GM12865 (cell line): ENCODE measurements at regions not wholly inside any gene's neighbourhood (a gene's known extent, or its start where the extent isn't known, plus 50 kb on each side); places are given as distances from the start of the nearest gene placed in this dataset.

ENCODE experiments used
- DNase-seq: peaks from one replicate; pipeline ENCODE4 v3.0.0; 2010; ENCODE audit warnings: low read depth
- H3K4me3 ChIP-seq: 2 replicates; pipeline ENCODE4 v1.5.1; 2011; ENCODE audit warnings: mild to moderate bottlenecking, low read depth, low read length, control low read depth
- TF ChIP-seq, protein P1 (sequence below): IDR thresholded peaks from 2 replicates; pipeline ENCODE4 v1.5.1; 2011; ENCODE audit warnings: low read length, control low read depth, low read depth, inconsistent platforms; ENCODE audit not compliant: insufficient read depth; ENCODE audit errors: missing control alignments

DNA sequence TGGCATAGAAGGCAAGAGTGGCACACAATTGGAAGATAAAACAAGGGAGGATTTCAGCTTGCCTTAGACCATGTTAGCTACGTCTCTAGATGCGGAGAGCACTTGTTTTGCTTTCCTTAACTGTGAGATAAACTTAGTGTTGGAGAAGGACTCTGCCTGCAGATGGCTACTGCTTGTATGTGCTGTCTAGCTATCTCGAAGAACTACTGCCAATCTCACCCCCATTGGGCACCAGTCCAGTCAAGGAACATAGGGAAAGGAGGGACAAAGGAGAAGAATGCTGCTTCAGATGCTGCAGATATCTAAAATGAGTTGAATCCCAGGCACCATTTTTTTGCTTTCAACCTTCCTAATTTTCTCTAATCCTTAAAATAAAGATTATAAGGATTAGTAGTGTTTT is 726.0 kb upstream of the ARGLU1 start:
- H3K4me3 ChIP-seq: no peak overlapping the region
- TF ChIP-seq, protein P1, sequence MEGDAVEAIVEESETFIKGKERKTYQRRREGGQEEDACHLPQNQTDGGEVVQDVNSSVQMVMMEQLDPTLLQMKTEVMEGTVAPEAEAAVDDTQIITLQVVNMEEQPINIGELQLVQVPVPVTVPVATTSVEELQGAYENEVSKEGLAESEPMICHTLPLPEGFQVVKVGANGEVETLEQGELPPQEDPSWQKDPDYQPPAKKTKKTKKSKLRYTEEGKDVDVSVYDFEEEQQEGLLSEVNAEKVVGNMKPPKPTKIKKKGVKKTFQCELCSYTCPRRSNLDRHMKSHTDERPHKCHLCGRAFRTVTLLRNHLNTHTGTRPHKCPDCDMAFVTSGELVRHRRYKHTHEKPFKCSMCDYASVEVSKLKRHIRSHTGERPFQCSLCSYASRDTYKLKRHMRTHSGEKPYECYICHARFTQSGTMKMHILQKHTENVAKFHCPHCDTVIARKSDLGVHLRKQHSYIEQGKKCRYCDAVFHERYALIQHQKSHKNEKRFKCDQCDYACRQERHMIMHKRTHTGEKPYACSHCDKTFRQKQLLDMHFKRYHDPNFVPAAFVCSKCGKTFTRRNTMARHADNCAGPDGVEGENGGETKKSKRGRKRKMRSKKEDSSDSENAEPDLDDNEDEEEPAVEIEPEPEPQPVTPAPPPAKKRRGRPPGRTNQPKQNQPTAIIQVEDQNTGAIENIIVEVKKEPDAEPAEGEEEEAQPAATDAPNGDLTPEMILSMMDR: no peak
- no peak for DNase-seq

DNA sequence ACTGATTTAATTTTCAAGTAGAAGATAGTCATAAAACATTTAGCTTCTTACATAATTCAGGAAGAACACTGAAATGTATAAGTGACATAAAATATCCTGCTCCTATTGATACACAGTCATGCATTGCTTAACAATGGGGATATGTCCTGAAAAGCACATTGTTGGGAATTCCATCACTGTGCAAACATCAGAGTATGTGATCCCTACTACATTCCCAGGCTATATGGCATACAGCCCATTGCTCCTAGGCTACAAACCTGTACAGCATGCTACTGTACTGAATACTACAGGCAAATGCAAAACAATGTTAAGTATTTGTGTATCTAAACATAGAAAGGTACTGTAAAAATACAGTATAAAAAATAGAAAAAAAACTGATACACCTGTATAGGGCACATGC is 723.9 kb upstream of the ARGLU1 start:
- TF ChIP-seq, protein P1: no peak
- no peak for DNase-seq
- no peak overlapping the region for H3K4me3 ChIP-seq

DNA sequence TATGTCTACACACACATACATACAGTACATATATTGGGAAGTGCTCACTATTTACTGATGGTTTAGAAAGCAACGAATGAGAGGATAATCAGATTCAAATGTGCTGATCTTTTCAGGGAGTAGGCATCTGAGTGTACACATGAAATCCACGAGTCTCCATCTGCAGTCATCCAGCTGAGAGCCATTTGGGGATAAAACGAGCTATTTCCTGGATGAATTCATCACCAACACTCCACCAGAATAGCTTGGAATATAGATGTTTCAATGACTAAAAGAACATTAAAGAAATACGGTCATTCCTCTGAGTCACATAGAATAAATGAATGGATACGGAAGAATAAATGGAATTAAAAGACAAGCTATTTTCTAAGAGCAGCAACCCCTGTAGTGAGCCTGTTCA is 721.6 kb upstream of the ARGLU1 start:
- no peak overlapping the region for H3K4me3 ChIP-seq
- TF ChIP-seq, protein P1: no peak
- DNase-seq: no peak

DNA sequence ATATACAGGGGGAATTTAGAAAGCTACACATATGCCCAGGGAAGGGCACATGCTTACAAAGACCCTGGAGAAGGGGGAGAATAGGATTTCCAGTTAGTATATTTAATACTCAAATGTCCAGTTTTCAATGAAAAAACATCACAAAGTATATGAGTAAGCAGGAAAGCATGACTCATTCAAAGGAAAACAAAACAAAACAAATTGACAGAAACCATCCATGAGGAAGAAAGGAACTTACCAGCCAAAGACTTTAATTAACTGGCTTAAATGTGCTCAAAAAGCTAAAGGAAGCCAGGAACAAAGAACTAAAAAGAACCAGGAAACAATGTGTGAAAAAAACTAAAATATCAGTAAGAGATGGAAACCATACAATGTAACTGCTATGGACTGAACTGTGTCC is 716.2 kb upstream of the ARGLU1 start:
- TF ChIP-seq, protein P1: no peak
- no peak overlapping the region for H3K4me3 ChIP-seq
- no peak for DNase-seq

DNA sequence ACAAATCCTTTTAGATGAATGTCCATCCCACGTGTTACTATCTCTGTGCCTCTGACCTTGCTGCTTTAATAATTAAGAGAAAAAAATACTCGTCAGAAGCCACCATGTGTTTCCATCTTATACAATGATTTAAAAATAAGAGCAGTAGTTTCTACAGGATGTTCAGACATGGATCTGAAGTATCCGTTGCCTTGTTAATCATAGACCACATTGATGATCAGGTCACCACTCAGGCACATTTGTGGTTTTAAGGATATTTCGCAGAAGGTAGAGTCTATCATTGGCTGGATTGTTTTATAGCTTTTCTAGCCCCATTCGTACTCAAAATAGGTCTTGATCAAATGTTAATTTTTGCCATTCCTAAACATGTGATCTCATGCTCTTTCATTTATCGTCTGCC is 710.0 kb upstream of the ARGLU1 start:
- no peak for DNase-seq
- no peak overlapping the region for H3K4me3 ChIP-seq
- TF ChIP-seq, protein P1: no peak

DNA sequence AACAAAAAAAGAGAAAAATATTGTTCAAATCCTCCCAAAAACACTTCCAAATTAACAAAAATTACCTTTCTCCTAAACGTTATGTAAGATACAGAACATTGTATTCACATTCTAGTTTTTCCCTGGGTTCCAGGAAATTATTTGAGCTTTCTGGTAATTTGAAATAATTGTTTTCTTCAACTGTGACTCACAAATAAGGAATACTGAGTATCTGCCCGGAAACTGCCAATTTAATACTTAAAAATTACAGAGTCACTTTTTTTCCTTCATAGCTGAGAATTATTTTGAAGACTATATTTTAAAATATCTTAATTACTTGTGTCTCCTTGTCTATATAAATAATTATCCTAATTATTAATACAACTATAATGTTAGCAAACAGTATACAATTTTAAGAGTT is 709.0 kb upstream of the ARGLU1 start:
- H3K4me3 ChIP-seq: no peak overlapping the region
- DNase-seq: no peak
- TF ChIP-seq, protein P1: no peak

DNA sequence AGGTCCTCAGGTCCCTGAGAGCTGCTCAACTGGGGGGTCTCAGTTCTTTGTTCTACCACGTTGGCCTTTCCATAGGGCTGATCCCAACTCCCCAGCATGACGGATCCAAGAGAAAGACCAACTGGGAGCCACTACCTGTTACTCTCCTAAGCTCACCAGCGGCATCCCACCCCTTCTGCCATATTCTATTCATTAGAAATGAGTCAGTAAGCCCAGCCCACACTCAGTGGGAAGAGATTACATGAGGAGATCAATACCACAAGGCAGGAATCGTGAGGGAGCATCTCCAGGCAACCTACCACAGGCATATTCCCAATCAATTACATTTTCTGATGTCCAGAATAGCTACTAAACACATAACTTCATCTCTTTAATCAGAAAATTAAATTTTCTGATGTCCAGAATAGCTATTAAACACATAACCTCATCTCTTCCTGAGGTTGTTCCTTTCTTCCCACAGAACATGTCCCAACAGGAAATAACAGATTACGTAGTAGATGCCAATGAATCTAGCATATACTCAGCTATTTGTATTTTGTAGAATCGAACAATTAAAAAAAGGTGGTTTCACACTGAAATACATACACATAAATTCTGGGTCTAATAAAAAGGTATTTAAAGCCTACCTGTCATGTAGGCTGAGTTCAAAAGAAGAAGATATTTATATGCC is 708.1 kb upstream of the ARGLU1 start:
- TF ChIP-seq, protein P1: no peak
- no peak overlapping the region for H3K4me3 ChIP-seq
- DNase-seq: no peak
